Keratinocyte (primary cell): ENCODE measurements at regions not wholly inside any gene's neighbourhood (a gene's known extent, or its start where the extent isn't known, plus 50 kb on each side); places are given as distances from the start of the nearest gene placed in this dataset.

ENCODE experiments used
- EZH2 ChIP-seq: IDR thresholded peaks from one replicate; pipeline ENCODE4 v1.6.1; 2012; ENCODE audit warnings: inconsistent platforms, mild to moderate bottlenecking, low read length, moderate library complexity
- TF ChIP-seq, protein P1 (sequence below), 3 experiments: IDR thresholded peaks in 1 of 3; conservative IDR thresholded peaks in 1 of 3; optimal IDR thresholded peaks in 1 of 3; 2 replicates in 2 of 3; 3 replicates in 1 of 3; pipeline versions ENCODE3 to v1.5.1; 2011; ENCODE audit warnings: low read length in 3 of 3, mild to moderate bottlenecking in 3 of 3, moderate library complexity in 2 of 3, control low read depth in 1 of 3, inconsistent platforms in 1 of 3; ENCODE audit not compliant: insufficient read depth in 2 of 3; ENCODE audit errors: extremely low read depth in 1 of 3

DNA sequence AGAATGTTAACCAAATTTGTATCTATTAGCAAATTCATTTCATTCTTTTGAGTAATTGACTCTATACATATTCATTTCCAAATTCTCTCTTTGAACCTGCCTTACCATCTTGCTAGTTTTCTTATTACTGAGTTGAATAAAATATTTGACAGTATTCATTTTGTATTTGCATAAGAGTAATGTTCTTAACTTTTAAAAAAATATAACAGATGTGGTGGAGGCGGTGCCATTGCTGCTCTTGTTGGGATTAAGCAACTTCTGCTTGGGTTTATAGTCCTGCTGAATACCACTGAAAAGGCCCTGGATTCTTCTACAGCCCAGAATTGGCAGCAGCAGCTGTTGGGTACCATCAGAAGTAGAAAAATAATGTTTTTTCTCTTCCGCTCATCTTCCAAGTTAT lies 148.9 kb upstream of the PEX5L start:
- no peak for TF ChIP-seq EZH2
- TF ChIP-seq, protein P1, sequence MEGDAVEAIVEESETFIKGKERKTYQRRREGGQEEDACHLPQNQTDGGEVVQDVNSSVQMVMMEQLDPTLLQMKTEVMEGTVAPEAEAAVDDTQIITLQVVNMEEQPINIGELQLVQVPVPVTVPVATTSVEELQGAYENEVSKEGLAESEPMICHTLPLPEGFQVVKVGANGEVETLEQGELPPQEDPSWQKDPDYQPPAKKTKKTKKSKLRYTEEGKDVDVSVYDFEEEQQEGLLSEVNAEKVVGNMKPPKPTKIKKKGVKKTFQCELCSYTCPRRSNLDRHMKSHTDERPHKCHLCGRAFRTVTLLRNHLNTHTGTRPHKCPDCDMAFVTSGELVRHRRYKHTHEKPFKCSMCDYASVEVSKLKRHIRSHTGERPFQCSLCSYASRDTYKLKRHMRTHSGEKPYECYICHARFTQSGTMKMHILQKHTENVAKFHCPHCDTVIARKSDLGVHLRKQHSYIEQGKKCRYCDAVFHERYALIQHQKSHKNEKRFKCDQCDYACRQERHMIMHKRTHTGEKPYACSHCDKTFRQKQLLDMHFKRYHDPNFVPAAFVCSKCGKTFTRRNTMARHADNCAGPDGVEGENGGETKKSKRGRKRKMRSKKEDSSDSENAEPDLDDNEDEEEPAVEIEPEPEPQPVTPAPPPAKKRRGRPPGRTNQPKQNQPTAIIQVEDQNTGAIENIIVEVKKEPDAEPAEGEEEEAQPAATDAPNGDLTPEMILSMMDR (optimal IDR thresholded peaks at IDR 0.05 in 1 of 3, IDR thresholded peaks at IDR 0.05 in 1 of 3, conservative IDR thresholded peaks at IDR 0.05 in 1 of 3; ENCODE audit: extremely low read depth in 1 of 3, insufficient read depth in 2 of 3, low read length in 3 of 3) = no peak
